Caki2 (cell line): ENCODE measurements at regions not wholly inside any gene's neighbourhood (a gene's known extent, or its start where the extent isn't known, plus 50 kb on each side); places are given as distances from the start of the nearest gene placed in this dataset.

Experiments
- DNase-seq: peaks from one replicate; pipeline ENCODE4 v3.0.0-alpha.2; 2015; ENCODE audit warnings: low read depth
- in situ Hi-C: cut with HindIII; loops from 2 replicates; pipeline ENCODE4 v1.10.0; 2016; ENCODE audit warnings: low sequenced_read_pairs, low pct_unique_long_range_greater_than_20kb, mixed read lengths

- DNase-seq = no peak
- in situ Hi-C loops = no loop called here
These were observed 132.9 kb upstream of the SLC30A5 start for GRCh38 chr5:68960961-68961360.

- no peak for DNase-seq
- in situ Hi-C loops = no loop called here
These were observed 132.1 kb upstream of the SLC30A5 start for GRCh38 chr5:68961762-68962161.

DNA sequence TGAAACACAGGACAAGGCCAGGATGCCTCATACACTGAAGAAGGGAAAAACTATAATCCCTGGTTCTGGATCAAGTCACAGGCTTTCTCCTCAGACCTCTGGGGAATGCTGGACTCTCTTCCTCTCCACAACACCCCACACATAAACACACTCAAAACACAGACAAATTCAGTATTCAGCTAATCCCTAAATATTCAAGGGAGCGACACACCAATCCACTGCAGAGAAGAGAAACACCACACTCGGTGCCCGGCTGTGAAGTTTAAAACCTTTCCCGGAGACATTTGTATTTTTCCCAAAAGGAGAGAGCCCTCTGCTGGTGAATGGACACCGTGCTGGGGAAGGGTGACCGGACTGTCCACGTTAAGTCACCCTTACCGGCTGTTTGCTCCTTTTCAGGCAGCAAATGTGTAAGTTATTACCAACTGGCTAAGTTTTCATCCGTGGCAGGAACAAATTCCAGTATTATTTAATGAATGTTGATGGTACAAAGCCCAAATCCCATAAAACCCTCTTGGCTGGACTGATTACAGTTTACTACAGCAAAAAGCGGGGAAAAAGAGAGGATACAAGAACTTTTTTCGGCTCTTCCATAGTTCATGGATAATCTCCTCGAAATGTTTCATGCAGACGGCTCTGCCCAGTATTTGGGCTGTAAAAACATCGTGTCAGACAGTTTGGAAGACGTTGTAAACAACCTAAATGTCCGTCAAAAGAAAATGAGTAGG is 130.9 kb upstream of the SLC30A5 start:
- DNase-seq = peak; percentile 68
- in situ Hi-C loops = no loop called here

GRCh38 chr5:68964679-68965078 is 129.1 kb upstream of the SLC30A5 start:
- in situ Hi-C loops = no loop called here

GRCh38 chr5:68965926-68966325 is 127.9 kb upstream of the SLC30A5 start:
- no peak for DNase-seq
- in situ Hi-C loops = no loop called here

More at GRCh38 chr5:68964679-68965078, 129.1 kb upstream of the SLC30A5 start:
- DNase-seq = no peak

DNA sequence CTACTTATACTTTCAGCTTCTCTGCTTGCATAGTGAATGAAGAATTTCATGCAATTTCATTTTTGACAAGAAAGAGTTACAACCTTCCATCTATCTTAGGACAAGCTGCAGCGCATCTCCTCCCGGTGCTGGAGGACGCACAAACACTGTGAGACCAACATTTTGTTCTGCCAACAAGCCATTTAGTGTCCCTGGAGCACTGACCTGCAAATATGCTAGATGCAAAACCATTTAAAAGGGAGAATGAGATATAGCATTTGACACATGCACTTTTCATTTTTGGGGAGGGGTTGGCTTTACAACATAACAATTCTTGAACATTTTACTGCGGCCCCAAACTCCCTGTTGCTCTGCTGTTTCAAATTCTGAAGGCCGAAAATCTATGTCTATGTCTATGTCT is 127.2 kb upstream of the SLC30A5 start:
- in situ Hi-C loops = no loop called here

DNA sequence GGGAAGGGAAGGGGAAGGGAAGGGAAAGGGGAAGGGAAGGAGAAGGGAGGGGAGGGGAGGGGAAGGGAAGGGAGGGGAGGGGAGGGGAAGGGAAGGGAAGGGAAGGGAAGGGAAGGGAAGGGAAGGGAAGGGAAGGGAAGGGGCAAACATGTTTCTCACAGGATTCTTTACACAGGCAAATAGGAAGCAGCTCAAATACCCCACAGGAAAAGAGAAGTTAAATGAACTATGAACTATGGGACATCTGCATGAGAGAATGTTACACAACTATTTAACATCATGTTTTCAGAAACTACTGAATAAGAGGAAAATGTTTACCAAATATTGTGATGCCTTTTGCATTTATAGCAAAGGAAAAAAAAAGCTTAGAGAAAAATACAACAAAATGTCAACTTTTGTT is 125.4 kb upstream of the SLC30A5 start:
- DNase-seq = no peak
- in situ Hi-C loops = no loop called here

More for the DNA sequence above, 127.2 kb upstream of the SLC30A5 start:
- no peak for DNase-seq

GRCh38 chr5:68970617-68971016 is 123.2 kb upstream of the SLC30A5 start:
- DNase-seq = no peak
- in situ Hi-C loops = no loop called here

- in situ Hi-C loops = no loop called here
- DNase-seq = no peak
These were observed 120.1 kb upstream of the SLC30A5 start for GRCh38 chr5:68973696-68974095.

- DNase-seq = no peak
- in situ Hi-C loops = no loop called here
These were observed 110.8 kb upstream of the SLC30A5 start for GRCh38 chr5:68983043-68983442.

GRCh38 chr5:68983959-68984358 is 109.9 kb upstream of the SLC30A5 start:
- DNase-seq = no peak
- in situ Hi-C loops = no loop called here

DNA sequence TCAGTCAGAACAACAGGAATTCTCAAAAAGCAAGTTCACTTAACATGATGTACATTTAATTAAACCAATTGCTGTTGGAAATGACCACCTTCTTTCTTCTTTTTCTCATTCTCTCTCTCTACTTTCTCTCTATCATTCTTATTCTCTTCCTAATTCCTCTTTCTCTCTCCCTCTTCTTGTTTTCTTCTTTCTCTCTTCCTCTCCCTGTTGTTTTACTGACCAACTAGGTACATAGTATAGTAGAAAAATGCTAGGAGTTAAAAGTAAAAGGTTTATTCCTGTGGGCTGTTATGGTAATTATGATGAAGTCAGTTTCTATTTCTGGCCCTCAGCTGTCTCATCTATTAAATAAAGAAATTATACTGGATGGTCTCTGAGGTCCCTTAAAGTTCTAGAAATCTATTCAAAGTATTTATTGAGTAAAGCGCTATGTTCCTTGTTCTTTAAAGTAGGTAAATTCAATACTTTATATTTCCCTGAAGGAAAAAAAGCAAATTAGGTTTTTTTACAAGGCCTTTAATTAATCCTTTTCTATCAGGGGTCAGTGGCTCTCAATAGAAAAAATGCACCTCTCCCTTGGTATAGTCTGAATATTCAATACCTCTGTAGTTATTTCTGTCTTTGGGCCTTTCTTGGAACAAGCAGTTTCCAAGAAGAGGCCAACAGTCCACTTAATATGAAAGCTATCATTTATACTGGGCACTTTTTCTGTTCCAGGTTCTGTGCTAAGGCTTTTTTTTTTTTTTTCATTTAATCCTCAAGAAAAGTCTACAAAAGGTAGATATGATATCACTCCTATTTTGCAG is 102.3 kb upstream of the SLC30A5 start:
- in situ Hi-C loops = no loop called here

DNA sequence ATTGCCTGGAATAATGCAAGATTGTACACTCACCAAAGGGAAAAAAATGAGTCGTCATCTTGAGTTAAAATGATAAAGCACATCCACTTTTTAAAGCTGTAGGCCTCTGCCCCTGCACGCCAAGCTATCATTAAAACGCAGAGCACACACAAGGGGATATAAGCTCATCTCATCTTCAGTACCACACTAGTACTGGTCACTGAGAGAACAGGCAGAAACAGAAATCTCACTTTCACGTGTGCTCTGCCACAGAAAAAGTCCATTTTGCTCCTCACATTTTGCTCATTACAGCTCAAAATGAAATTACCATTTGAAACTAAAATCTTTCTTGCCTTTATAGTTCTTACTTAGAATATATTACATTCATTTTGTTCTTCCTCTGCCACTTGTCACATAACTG is 99.2 kb upstream of the SLC30A5 start:
- in situ Hi-C loops = no loop called here

More for the DNA sequence above, 102.3 kb upstream of the SLC30A5 start:
- DNase-seq = no peak

GRCh38 chr5:68995845-68996545 is 97.8 kb upstream of the SLC30A5 start:
- no peak for DNase-seq
- in situ Hi-C loops = no loop called here

More for the DNA sequence above, 99.2 kb upstream of the SLC30A5 start:
- DNase-seq = no peak

DNA sequence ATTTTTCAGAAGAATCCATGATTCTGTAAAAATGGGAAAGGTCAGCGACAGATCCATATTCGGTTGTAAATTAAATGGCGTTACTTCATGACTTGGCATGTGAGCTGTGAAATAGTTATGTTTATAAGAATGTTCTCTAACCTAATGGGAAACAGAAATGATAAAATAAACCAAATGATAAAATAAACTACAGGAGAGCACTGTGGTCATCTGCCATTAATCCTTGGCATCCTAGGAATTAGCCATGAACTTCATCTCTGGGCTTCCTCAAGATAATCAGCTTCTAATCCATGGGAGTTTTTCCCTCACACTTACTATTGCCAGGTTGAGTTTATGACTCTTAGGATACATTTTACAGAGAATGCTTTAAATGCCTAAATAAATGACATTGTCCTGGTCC is 94.6 kb upstream of the SLC30A5 start:
- in situ Hi-C loops = no loop called here
- no peak for DNase-seq

DNA sequence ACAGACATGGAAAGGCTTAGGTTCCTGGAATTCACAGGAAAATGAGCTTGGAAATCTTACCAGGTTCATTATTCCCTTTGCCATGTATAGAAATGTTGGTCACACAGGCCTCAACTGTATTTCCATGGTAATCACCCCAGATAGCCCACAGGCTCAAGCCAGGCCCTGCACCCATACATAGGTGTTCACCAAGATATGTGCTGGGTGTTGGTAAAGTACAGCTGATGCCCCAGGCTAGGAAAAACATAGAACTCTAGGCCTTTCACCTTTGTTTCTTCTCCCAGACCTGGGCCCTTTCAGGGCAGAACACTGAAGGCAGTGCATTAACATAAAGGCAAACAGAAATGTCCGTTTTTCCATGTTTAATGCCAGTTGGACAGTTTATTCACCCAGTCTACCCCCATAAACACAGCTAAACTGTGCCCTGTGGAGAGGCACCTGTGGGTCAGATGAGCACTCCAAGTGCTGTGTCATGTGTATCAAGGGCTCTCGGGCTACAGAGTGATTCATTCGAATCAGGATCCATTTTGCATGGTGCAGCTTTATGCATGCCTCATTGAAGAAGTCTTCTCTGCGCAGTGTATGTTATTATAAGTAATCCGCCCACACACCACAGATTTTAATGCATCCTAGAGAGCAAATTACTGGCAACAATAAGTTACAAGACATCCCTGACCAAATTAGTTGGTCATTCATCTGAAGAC is 93.4 kb upstream of the SLC30A5 start:
- no peak for DNase-seq
- in situ Hi-C loops = no loop called here

DNA sequence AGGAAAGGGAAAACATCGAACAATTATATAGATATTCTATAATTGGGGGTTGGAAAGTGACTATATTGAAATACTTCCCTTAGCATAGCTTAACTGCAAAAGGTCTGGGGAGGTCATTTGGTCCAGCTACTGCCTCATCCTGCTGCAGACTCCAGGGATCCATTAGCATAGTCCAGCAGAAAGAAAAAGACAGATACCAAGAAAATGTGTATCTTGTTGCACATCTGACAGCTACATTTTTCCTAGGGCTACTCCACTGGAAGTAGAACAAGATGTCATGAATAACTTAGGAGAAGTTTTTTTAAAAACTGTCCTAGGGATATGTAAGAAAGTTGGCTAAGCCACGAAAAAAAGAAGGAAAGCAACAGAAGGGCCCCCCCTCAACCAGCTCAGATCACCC is 92.9 kb upstream of the SLC30A5 start:
- in situ Hi-C loops = no loop called here
- no peak for DNase-seq

GRCh38 chr5:69001627-69002026 is 92.2 kb upstream of the SLC30A5 start:
- DNase-seq = no peak
- in situ Hi-C loops = no loop called here
